NOMO-1 (cell line): ENCODE measurements at regions not wholly inside any gene's neighbourhood (a gene's known extent, or its start where the extent isn't known, plus 50 kb on each side); places are given as distances from the start of the nearest gene placed in this dataset.

Experiments
- DNase-seq, 2 experiments: peaks; one replicate each; lab custom pipeline; 2025; ENCODE audit not compliant: unreplicated experiment in 2 of 2; lab: John Stamatoyannopoulos, UW

DNA sequence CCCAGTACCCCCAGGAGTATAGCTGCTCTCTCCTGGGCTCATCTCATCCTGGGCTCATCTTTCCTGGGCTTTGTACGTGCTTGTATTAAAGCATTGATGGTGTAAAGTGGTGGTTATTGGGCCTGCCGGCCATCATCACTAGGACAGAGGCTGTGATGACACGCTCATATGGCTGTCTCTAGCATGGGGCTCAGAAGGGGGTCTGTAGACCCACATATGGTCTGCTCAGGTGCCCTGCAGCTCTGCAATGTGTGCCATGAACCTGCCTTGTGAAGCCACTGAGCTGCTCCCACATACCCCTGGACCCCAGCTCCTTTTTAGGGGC, 143.4 kb downstream of the CDC5L start:
- DNase-seq, result no peak

DNA sequence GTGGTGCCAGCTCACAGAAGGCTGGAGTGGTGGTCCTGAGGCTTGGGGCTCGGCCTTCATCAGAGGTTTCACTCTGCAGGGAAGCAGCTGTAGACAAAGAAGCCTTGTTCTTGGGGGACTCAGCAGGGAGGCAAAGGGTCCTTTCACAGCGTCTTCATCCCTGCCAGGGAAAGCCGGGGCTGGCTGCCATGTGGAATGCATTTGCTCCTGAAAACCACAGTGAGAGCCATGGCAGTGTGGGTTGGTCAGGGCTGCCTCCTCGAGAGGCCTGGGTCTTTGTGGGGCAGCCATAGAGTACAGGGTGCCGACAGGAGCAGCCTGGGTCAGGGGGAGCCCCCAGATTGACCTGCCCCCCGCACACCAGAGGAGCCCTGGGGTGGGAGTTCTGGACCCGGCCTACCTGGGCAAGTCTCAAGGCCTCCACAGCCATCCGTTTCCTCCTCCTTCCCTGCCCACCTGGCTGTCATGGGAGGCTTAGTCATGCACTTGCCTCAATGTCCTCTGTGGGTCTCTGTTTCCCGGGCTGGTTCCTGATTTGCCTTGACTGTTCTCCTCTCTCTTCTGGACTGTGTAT, 144.0 kb downstream of the CDC5L start:
- DNase-seq, result no peak

DNA sequence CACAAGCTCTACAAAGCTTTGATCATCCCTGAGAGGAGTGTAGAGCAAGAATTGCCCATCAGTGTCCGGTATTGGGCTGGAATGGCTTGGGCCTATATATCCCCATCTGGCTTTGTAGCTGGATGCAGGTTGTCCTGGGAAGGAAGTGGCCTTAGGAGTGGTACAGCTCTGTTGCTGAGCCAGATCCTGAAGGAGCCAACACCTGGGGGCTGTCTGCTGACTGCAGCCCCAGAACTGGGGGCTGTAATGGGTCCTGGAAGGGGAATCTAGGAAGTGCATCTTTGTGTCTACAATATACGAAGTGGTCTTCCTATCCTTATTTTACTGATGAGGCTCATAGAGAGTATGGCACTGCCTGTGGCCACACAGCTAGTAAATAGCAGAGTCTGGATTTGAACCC, 145.9 kb downstream of the CDC5L start:
- no peak for DNase-seq

DNA sequence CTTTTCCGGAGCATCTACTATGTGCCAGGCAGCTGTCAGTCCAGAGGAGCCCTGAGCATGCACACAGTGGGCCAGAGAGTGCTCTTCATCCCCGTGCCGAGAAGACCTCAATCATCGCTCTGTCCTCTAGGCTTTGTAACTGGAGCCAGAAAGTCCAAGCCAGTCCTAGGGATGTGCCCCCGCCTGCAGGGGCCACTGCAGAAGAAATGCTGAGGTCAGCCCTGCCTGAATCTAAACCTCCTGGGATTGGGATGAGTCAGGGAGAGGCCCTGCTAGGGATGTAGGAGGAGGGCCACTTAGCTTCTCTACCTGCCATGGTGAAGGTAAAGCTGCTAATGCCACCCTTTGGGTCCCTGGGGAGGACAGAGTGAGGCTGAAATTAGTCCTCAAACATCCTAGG, 146.8 kb downstream of the CDC5L start:
- no peak for DNase-seq

- no peak for DNase-seq
Observed at GRCh38 chr6:44535446-44535845, 147.9 kb downstream of the CDC5L start.

DNA sequence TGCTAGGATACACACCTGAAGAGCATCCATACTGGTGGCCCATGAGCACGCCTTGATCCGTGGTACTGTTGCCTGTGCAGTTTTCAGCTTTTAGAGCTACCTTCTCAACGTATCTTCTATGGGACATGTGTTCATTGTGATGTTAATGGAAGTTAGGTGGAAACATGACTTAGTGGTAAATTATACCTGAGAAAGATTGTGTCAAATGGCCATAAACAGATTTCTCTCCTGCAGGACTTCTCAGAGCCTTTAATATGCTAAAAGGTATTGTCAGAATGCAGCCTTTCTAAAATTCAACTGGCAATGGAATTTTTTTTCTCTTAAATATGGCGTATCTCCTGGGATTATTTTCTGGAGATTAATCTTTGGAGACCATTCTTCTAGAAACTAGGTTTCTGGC, 148.5 kb downstream of the CDC5L start:
- DNase-seq, result no peak

- no peak for DNase-seq
Observed at GRCh38 chr6:44537306-44538049, 150.0 kb downstream of the CDC5L start.

DNA sequence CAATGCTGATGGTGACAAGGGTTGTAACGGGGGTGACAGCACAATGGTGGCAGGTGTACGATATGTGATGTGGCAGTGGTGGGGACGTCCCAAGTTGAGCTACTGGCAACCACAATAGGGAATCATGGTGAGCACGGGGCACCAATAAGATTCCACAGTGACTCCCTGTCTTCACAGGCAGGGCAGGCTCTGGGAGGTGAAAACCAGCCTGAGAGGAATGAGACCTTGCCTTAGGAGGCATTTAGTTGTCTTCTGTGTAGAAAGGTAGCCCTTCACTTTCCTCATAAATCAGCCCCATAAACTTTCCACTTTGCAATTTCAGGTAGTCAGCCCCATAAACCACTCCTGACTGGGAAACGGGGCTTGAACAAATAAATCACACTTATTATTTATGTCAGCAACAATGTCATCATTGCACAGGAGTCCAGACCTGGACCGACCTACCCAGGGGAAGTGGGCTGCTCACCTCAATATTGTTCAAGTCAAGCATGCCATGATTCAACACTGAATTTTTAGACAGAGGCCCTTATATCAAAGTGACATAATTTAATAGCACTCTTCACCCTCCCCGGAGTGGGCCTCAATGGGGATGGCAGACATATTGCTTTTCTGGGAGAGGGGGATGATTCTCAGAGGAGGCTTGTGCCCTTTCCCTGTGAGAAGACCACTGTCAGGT, 150.8 kb downstream of the CDC5L start:
- no peak for DNase-seq

DNA sequence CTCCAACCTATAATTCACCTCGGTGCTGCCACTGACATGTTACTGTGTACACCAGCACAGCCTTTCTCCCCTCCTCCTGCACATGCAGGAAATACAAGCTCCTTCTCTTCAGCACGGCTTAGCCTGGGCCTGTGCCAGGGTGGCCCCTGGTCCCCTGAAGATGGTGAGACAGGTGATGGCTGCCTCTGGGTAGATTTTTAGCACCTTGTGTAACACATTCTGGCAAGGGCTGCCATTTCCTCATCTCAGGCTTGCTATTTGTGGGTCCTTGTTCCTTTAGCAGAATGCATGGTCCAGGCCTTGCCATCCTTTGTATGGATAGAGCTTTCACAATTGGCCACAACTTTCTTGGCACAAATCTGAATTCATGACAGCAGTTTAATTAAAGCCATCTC, 151.3 kb downstream of the CDC5L start:
- DNase-seq, result no peak

DNA sequence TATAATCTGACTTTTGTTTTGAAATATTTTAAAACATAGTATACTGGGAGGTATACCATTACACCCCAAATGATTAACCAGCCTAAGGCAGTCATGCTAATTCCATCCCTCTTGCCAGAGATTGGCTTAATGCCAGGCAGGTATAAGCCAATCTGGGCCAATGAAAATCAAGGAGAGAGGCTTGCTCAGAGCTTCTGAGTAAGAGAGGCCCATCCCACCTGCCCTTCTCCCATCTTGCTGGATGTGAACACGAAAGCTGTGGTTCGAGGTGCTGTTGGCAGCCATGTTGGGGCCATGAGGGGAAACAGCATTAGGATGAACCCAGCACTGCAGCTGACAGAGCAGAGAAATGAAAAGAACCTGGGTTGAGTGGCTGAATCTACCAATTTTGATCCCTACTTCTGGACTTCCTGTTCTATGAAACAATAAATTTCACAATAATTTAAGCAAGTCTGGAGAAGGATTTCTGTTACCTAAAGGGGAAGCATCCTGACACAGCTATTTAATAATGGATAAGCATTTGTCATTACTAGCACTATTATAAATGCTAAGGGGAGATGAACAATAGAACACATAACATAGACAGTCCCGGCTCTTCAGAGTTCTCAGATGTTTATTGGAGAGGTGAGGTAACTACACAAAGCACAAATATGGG, 152.3 kb downstream of the CDC5L start:
- DNase-seq, result peak in 1 of 2 experiments; percentile 57

DNA sequence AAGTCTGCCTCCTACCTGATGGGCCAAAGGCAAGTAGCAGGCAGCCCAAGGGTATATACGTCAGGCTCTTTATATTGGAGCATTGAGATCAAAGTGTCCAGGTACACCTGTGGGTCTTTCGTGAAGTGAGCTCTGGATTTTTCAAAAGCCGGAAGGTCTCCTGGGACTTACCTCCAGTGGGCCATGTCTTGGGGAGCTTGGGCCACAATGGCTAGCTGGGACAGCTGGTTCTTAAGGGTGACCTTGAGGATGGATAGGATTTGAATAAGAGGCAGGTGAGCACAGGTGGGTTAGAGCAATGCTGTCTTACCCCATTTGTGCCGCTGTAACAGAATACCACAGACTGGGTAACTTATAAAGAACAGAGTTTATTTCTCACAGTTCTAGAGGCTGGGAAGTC, 153.4 kb downstream of the CDC5L start:
- no peak for DNase-seq

DNA sequence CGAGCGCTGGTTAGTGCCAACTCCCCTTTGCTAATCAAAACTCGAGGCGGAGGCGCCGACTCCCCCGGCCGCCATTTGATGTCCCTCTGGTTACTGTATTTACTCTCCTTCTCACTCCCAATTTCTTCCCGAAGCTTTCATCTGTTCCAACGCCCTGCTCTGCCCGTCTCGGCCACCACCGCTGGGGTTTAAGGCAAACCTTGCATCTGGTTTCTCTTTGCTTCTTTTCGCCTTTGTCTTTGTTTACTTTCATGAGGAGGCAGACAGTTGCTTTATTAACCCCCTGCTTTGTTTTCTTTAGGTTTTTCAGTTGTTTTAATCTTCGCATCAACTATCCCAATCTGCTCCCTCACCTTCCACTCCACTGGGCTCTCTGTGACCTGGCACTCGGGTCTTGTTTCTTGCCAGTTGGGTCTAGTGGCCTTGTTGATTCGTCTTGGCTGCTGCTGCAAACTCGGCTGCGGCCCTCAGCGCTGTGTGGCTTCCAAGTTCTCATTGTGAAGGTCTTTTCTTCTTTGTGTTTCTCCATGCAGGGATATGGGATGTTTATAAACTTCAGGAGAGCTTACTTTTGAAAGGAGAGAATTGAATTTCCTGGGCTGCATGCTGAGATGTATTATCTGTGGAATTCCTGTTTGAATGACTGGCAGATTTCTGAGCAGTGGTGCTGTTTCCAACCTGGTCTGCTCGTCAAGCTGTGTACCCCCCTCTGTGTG, 155.1 kb downstream of the CDC5L start:
- DNase-seq, result no peak

DNA sequence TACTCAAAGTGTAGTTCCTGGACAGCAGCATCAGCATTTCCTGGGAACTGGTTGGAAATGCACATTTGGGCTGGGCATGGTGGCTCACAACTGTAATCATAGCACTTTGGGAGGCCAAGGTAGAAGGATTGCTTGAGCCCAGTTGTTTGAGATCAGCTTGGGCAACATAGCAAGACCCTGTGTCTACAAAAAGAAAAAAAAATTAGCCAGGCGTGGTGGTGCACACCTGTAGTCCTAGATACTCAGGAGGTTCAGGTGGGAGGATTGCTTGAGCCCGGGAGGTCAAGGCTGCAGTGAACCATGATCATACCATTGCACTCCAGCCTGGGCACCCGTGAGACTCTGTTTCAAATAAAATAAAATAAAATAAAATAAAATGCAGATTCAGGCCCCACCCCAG, 156.2 kb downstream of the CDC5L start:
- DNase-seq, result no peak

DNA sequence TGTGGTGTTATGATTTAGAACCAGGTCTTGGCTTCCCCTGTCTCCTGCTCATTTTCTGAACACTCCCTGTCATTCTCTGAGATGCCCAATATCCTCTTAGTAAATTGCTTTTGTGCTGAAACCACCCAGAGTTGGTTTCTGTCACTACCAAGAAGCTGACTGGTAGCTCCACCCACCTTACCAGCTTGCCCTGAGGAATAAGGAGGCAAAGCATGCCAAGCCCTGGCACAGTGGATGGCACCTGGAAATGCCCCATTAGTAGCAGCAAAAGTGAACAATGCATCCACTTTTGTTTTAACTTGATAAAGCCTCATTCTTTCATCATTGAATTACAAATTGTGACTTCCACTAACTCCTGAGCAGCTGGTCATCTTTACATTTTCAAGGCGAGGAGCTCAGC, 157.7 kb downstream of the CDC5L start:
- no peak for DNase-seq

DNA sequence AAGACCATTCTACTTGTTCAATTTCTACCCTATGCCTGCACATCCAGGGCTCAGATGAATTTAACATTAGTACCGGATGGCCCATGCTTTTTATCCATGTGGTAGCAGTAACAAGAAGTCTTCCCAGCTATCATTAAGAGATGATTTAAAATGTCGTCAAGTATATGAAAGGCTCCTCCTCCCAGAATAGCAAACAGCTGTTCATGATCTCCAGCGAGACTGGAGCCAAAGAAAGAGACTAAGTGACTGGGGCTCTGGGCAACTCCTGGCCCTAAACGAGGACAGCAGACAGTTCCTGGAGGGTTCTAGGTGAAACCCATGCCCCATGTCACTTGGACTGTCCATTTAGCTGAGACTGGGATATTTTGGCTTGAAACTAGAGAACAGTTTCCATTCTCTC, 160.8 kb downstream of the CDC5L start:
- no peak for DNase-seq

GRCh38 chr6:44549516-44549915, 162.0 kb downstream of the CDC5L start:
- DNase-seq, result no peak

DNA sequence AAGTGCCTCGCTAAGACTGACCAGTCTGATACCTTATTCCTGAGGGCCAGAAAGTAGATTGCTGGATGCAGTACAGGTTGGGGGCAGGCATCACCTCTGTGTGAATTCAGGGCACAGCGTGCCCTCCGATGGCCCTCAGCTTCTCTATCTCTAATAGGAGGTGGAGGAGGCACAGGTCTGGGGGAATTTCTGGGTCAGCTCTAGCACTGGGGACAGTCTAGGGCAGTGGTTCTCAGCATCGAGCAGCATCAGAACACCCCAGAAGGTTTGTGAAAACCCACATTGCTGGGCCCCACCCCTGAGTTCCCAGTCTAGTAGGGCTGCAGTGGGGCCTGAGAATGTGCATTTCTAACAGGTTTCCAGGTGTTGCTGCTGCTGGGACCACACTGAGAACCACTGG, 166.7 kb downstream of the CDC5L start:
- no peak for DNase-seq

GRCh38 chr6:44554861-44555260, 167.4 kb downstream of the CDC5L start:
- no peak for DNase-seq

DNA sequence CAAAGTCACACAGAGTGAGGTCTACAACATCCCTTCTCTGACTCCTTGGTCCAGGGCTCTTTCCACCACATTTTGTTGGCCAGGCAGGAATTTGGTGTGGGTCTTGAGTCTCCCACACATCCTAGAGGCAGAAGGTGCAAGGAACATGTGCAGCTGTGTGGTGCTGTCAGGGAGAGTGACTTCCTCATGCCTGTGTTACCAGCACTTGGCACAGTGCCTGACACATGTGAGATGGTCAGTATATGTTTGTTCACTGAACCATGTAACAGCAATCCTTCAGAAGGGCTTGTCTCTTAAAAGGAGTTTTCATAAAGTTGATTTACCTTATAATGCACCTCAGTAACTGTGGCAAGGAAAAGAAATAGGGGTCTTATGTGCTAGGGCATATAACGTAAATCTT, 168.5 kb downstream of the CDC5L start:
- peak in 1 of 2 experiments; percentile 42 for DNase-seq

- DNase-seq, result peak; percentile 24 to 45
Observed at GRCh38 chr6:44558024-44558831, 170.7 kb downstream of the CDC5L start.
